GM04503 (cell line): ENCODE measurements at regions not wholly inside any gene's neighbourhood (a gene's known extent, or its start where the extent isn't known, plus 50 kb on each side); places are given as distances from the start of the nearest gene placed in this dataset.

ENCODE experiments used
- DNase-seq: peaks from one replicate; pipeline ENCODE4 v3.0.0-alpha.2; 2012; ENCODE audit warnings: low read depth

- no peak for DNase-seq
Observed at GRCh38 chr2:41990245-41990644, 57.6 kb upstream of the PKDCC start.

DNA sequence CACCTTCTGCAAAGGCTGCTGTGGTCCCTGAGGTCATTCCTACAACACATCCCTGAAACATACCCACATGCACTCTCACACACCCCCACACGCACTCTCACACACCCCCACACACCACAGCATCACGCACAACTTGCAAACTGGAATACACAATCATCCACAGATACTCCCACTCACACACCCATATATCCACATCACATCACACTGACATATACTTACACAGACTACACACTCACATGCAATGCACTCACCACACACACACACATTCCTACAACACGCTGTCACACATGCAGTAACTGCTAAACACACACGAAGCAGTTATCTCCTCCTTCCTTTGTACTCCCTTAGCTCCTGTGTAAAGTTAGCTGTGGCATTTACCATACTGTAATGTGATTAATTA is 57.1 kb upstream of the PKDCC start:
- DNase-seq = no peak

DNA sequence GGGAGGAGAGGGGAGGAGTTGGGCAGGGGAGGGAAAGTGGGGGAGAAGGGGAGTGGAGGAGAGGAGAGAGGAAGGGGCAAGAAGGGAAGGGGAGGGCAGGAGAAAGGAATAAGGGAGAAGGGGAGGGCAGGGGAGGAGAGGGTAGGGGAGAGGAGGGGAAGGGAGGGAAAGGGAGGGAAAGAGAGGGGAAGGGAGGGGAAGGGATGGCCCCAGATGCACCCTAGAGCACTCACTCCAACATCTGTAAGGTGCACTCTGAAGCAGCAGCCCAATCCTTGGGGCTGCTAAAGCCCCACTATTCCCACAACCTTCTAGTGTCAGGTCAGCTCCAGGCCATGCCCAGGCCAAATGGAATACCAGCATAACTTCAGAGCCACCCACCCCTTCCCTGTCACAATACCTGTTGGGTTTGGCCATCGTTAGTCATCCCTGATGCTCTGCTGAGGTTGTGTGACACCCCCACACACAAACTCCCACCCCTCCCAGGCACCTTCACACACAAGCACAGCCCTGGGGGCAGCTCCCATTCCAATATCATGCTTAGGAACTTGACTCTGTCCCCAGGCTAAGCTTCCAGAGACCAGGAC is 55.7 kb upstream of the PKDCC start:
- DNase-seq = no peak

DNA sequence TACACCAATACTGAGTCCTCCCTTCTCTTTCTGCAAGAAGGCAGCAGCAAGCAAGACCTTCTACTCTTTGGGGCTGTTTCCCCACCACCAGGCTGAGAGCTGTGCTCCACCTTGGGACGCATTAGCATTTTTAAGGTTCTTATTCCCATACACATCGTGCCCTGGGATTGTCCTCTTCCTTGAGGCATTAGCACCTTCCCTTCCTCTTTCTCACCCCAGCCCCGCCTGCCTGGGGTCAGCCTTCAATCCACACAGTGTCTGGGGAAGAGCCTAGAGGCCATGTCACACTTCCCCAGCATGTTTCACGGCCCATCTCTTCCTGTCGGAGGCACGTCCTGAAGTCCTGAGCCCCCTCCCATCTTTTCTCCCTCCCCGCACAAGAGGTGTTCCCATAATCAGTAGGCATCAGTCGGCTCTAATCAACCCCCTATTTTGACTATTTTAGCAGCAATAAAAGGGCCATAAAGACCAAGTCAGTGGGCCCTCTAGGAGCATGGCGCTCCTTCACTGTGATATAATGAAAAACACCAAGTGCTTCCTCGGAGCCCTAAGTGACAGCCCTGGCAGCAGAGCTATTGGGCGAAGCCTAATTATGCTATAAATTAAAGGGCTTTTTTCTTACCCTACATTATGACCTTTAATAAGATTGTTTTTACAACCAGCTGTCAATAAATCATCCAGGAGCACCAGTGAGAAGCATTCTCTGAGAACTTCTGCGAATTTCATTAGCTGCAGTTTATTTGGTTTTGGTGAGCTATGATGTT is 55.0 kb upstream of the PKDCC start:
- DNase-seq = no peak

GRCh38 chr2:41993435-41993925 is 54.3 kb upstream of the PKDCC start:
- DNase-seq = no peak

GRCh38 chr2:41994233-41994637 is 53.6 kb upstream of the PKDCC start:
- DNase-seq = peak; percentile 55

DNA sequence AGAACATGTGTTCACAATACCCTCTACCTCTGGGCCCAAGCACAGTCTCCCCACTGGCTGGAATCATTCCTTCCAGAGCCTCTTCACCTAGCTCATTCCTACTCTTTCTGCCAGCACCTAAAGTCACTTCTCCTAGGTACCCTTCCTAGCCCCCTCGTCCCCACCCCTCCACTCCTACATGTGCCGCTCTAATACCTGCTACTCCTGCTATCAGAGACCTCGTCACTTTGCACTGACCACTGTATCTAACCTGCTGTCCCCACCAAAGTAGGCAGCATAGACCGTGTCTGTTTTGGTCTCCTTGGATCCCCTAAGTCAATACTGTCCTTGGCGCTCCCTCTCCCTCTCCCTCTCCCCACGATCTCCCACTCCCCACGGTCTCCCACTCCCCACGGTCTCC is 53.2 kb upstream of the PKDCC start:
- DNase-seq = no peak

- no peak for DNase-seq
Observed at GRCh38 chr2:41997561-41997960, 50.3 kb upstream of the PKDCC start.
